22Rv1 (cell line): ENCODE measurements at regions not wholly inside any gene's neighbourhood (a gene's known extent, or its start where the extent isn't known, plus 50 kb on each side); places are given as distances from the start of the nearest gene placed in this dataset.
A peak's percentile ranks its signal among the peaks of the same experiment; 100 is the strongest.

Experiments
- H3K27ac ChIP-seq: fragments of 450-650 bp; 2 replicates; pipeline ENCODE4 v1.5.1; 2017
- CTCF ChIP-seq: fragments of 450-650 bp; IDR thresholded peaks from 2 replicates; pipeline ENCODE4 v1.5.1; 2017; ENCODE audit warnings: mild to moderate bottlenecking
- ZFX ChIP-seq: fragments of 450-650 bp; IDR thresholded peaks from 2 replicates; pipeline ENCODE4 v1.6.1; 2017; ENCODE audit warnings: antibody characterized with exemption, borderline replicate concordance

- TF ChIP-seq CTCF (no peak), ZFX (no peak)
- no peak overlapping the region for H3K27ac ChIP-seq
Measured at GRCh38 chr13:68019901-68020300, 789.8 kb upstream of the PCDH9 start.

GRCh38 chr13:68009546-68009945 is 779.4 kb upstream of the PCDH9 start:
- TF ChIP-seq ZFX (no peak), CTCF (no peak)

GRCh38 chr13:68007576-68007975 is 777.4 kb upstream of the PCDH9 start:
- H3K27ac ChIP-seq, result no peak overlapping the region
- no peak for TF ChIP-seq CTCF
- TF ChIP-seq ZFX, result no peak

More at GRCh38 chr13:68009546-68009945, 779.4 kb upstream of the PCDH9 start:
- H3K27ac ChIP-seq, result peak overlapping the region; percentile 16; the same call in 1 of the 2 replicates

GRCh38 chr13:67996101-67996500 is 766.0 kb upstream of the PCDH9 start:
- TF ChIP-seq ZFX, result no peak
- H3K27ac ChIP-seq, result no peak overlapping the region

GRCh38 chr13:67990868-67991267 is 760.7 kb upstream of the PCDH9 start:
- TF ChIP-seq CTCF (no peak), ZFX (no peak)

GRCh38 chr13:67986234-67986633 is 756.1 kb upstream of the PCDH9 start:
- no peak for TF ChIP-seq CTCF
- no peak for TF ChIP-seq ZFX

More at GRCh38 chr13:67990868-67991267, 760.7 kb upstream of the PCDH9 start:
- H3K27ac ChIP-seq, result no peak overlapping the region

GRCh38 chr13:67977066-67977465 is 746.9 kb upstream of the PCDH9 start:
- H3K27ac ChIP-seq, result no peak overlapping the region
- TF ChIP-seq CTCF (no peak), ZFX (no peak)

More at GRCh38 chr13:67986234-67986633, 756.1 kb upstream of the PCDH9 start:
- no peak overlapping the region for H3K27ac ChIP-seq

GRCh38 chr13:67971291-67971690 is 741.2 kb upstream of the PCDH9 start:
- TF ChIP-seq CTCF, result no peak
- no peak overlapping the region for H3K27ac ChIP-seq
